K562 (cell line): ENCODE measurements at regions not wholly inside any gene's neighbourhood (a gene's known extent, or its start where the extent isn't known, plus 50 kb on each side); places are given as distances from the start of the nearest gene placed in this dataset.

ENCODE experiments used
- COPS2 ChIP-seq: fragments of 450-650 bp; conservative IDR thresholded peaks from 2 replicates; pipeline ENCODE4 v1.6.1; 2016; ENCODE audit warnings: mild to moderate bottlenecking, moderate library complexity
- CREB3 ChIP-seq: fragments of 450-650 bp; conservative IDR thresholded peaks from 2 replicates; pipeline ENCODE4 v1.6.1; 2016; ENCODE audit warnings: missing genetic modification characterization, low read depth, mild to moderate bottlenecking, missing compliant biosample characterization, moderate library complexity
- CSDE1 ChIP-seq, 2 experiments: fragments of 450-650 bp; IDR thresholded peaks; 2 replicates each; pipeline ENCODE4 v1.6.1; 2016; ENCODE audit warnings: mild to moderate bottlenecking in 1 of 2
- HDGF ChIP-seq: fragments of 450-650 bp; IDR thresholded peaks from 2 replicates; pipeline ENCODE4 v1.6.1; 2016
- MCM5 ChIP-seq: fragments of 450-650 bp; IDR thresholded peaks from 2 replicates; pipeline ENCODE4 v1.6.1; 2016; ENCODE audit warnings: low read depth
- MITF ChIP-seq: IDR thresholded peaks from 2 replicates; pipeline ENCODE4 v1.6.1; 2014; ENCODE audit warnings: antibody characterized with exemption
- NBN ChIP-seq: fragments of 450-650 bp; IDR thresholded peaks from 2 replicates; pipeline ENCODE4 v1.6.1; 2016; ENCODE audit warnings: low read depth, mild to moderate bottlenecking
- NFIX ChIP-seq: fragments of 250-450 bp; sonication (Bioruptor Pico); IDR thresholded peaks from 2 replicates; pipeline ENCODE4 v1.4.0; 2020; ENCODE audit warnings: low read depth, mild to moderate bottlenecking, moderate library complexity
- NR4A1 ChIP-seq, 2 experiments: fragments of 250-450 bp in 1 of 2; fragments of 450-650 bp in 1 of 2; sonication (Bioruptor Pico) in 1 of 2; IDR thresholded peaks; 2 replicates each; pipeline versions ENCODE4 v1.4.0 to v1.6.1; 2016 to 2020; ENCODE audit warnings: mild to moderate bottlenecking in 2 of 2, missing compliant biosample characterization in 1 of 2, missing genetic modification characterization in 1 of 2, moderate library complexity in 1 of 2
- RBM17 ChIP-seq: fragments of 200-400 bp; formaldehyde crosslinking; IDR thresholded peaks from 2 replicates; pipeline ENCODE4 v1.6.1; 2017; ENCODE audit warnings: low read depth, mild to moderate bottlenecking, low read length, borderline replicate concordance
- RUNX1 ChIP-seq: sonication (generic); IDR thresholded peaks from 2 replicates; pipeline ENCODE4 v1.6.1; 2016; ENCODE audit warnings: antibody characterized with exemption, low read depth
- SIN3A ChIP-seq, 2 experiments: fragments of 150-350 bp in 1 of 2; IDR thresholded peaks; 2 replicates each; pipeline ENCODE4 v1.6.1; 2011 to 2016; ENCODE audit warnings: borderline replicate concordance in 2 of 2, low read depth in 2 of 2, low read length in 2 of 2, mild to moderate bottlenecking in 2 of 2, moderate library complexity in 2 of 2; ENCODE audit not compliant: control insufficient read depth in 1 of 2
- XRCC5 ChIP-seq: fragments of 200-400 bp; formaldehyde crosslinking; IDR thresholded peaks from 2 replicates; pipeline ENCODE4 v1.6.1; 2017; ENCODE audit warnings: low read depth, mild to moderate bottlenecking, low read length
- ZBTB5 ChIP-seq: fragments of 450-650 bp; IDR thresholded peaks from 2 replicates; pipeline ENCODE4 v1.6.1; 2017; ENCODE audit warnings: antibody characterized with exemption
- ZNF740 ChIP-seq, 3 experiments: fragments of 200-800 bp in 1 of 3; sonication (Bioruptor generic) in 1 of 3; sonication (generic) in 1 of 3; formaldehyde crosslinking in 1 of 3; IDR thresholded peaks; 2 replicates each; pipeline versions ENCODE4 v1.6.1 to v1.8.0; 2016 to 2022; ENCODE audit warnings: mild to moderate bottlenecking in 2 of 3, missing compliant biosample characterization in 2 of 3, missing genetic modification characterization in 2 of 3, missing genetic modification reagents in 1 of 3
- TF ChIP-seq, protein P1 (sequence below): IDR thresholded peaks from 2 replicates; pipeline ENCODE4 v1.6.1; 2011; ENCODE audit warnings: borderline replicate concordance, low read depth, mild to moderate bottlenecking, moderate library complexity, low read length; ENCODE audit not compliant: insufficient read depth, poor library complexity, severe bottlenecking
- TF ChIP-seq, protein P2 (sequence below), 2 experiments: fragments of 250-450 bp in 1 of 2; fragments of 450-650 bp in 1 of 2; sonication (Bioruptor Pico) in 1 of 2; IDR thresholded peaks; 2 replicates each; pipeline versions ENCODE4 v1.6.1 to v1.8.0; 2016 to 2021; ENCODE audit warnings: mild to moderate bottlenecking in 2 of 2, moderate library complexity in 2 of 2, missing compliant biosample characterization in 1 of 2, missing genetic modification characterization in 1 of 2

GRCh38 chr2:12177455-12178288 lies 431.2 kb downstream of the LPIN1 start (continued):
- TF ChIP-seq MITF (no peak), ZBTB5 (no peak), SIN3A (IDR thresholded peaks at IDR 0.05; ENCODE audit: borderline replicate concordance in 2 of 2, control insufficient read depth in 1 of 2, low read depth in 2 of 2, low read length in 2 of 2) (no peak), ZNF740 (CRISPR knock-in tag; IDR thresholded peaks at IDR 0.05) (no peak), ZNF740 (tag; IDR thresholded peaks at IDR 0.05) (no peak), HDGF (no peak), RBM17 (no peak), XRCC5 (no peak), NFIX (CRISPR knock-in tag) (no peak), COPS2 (no peak), CREB3 (0 out of 2 replicates have a peak, but pooled peaks have one; percentile 68), MCM5 (no peak), RUNX1 (no peak), NR4A1 (CRISPR knock-in tag; IDR thresholded peaks at IDR 0.05) (peak; percentile 93; the same call in 1 of the 2 replicates), NR4A1 (tag; IDR thresholded peaks at IDR 0.05) (peak; percentile 48; the same call in 1 of the 2 replicates), CSDE1 (IDR thresholded peaks at IDR 0.05) (no peak), NBN (no peak)
- TF ChIP-seq, protein P1, sequence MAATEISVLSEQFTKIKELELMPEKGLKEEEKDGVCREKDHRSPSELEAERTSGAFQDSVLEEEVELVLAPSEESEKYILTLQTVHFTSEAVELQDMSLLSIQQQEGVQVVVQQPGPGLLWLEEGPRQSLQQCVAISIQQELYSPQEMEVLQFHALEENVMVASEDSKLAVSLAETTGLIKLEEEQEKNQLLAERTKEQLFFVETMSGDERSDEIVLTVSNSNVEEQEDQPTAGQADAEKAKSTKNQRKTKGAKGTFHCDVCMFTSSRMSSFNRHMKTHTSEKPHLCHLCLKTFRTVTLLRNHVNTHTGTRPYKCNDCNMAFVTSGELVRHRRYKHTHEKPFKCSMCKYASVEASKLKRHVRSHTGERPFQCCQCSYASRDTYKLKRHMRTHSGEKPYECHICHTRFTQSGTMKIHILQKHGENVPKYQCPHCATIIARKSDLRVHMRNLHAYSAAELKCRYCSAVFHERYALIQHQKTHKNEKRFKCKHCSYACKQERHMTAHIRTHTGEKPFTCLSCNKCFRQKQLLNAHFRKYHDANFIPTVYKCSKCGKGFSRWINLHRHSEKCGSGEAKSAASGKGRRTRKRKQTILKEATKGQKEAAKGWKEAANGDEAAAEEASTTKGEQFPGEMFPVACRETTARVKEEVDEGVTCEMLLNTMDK = no peak
- TF ChIP-seq, protein P2, sequence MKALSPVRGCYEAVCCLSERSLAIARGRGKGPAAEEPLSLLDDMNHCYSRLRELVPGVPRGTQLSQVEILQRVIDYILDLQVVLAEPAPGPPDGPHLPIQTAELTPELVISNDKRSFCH (CRISPR knock-in tag; IDR thresholded peaks at IDR 0.05) = no peak
- TF ChIP-seq, protein P2 (tag; IDR thresholded peaks at IDR 0.05) = no peak
